ENCODE measurements at regions not wholly inside any gene's neighbourhood (a gene's known extent, or its start where the extent isn't known, plus 50 kb on each side); places are given as distances from the start of the nearest gene placed in this dataset.

GRCh38 chr2:21310493-21310892, 186.7 kb downstream of the TDRD15 start:
- TF ChIP-seq, protein P1, sequence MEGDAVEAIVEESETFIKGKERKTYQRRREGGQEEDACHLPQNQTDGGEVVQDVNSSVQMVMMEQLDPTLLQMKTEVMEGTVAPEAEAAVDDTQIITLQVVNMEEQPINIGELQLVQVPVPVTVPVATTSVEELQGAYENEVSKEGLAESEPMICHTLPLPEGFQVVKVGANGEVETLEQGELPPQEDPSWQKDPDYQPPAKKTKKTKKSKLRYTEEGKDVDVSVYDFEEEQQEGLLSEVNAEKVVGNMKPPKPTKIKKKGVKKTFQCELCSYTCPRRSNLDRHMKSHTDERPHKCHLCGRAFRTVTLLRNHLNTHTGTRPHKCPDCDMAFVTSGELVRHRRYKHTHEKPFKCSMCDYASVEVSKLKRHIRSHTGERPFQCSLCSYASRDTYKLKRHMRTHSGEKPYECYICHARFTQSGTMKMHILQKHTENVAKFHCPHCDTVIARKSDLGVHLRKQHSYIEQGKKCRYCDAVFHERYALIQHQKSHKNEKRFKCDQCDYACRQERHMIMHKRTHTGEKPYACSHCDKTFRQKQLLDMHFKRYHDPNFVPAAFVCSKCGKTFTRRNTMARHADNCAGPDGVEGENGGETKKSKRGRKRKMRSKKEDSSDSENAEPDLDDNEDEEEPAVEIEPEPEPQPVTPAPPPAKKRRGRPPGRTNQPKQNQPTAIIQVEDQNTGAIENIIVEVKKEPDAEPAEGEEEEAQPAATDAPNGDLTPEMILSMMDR (IDR thresholded peaks at IDR 0.05 in 4 of 5, conservative IDR thresholded peaks at IDR 0.05 in 1 of 5) = no peak
- no peak for TF ChIP-seq POLR2A (IDR thresholded peaks at IDR 0.05)

Measured in gastrocnemius medialis (tissue), 4 donors.